IPS-18c (cell line): ENCODE measurements at regions not wholly inside any gene's neighbourhood (a gene's known extent, or its start where the extent isn't known, plus 50 kb on each side); places are given as distances from the start of the nearest gene placed in this dataset.
"Not testable (repeated sequence)": the region's sequence is repeated elsewhere in the genome, so short reads cannot be mapped to it uniquely, and the experiment has no call there.

Experiments used
- H3K4me3 ChIP-seq: 2 replicates; pipeline ENCODE4 v1.7.0; 2013; ENCODE audit warnings: low read depth, mild to moderate bottlenecking, low read length, moderate library complexity; ENCODE audit not compliant: insufficient read depth
- H3K9me3 ChIP-seq: one replicate; pipeline ENCODE4 v1.6.1; 2013; ENCODE audit warnings: mild to moderate bottlenecking, low read length, moderate library complexity; ENCODE audit not compliant: control insufficient read depth, insufficient read depth

DNA sequence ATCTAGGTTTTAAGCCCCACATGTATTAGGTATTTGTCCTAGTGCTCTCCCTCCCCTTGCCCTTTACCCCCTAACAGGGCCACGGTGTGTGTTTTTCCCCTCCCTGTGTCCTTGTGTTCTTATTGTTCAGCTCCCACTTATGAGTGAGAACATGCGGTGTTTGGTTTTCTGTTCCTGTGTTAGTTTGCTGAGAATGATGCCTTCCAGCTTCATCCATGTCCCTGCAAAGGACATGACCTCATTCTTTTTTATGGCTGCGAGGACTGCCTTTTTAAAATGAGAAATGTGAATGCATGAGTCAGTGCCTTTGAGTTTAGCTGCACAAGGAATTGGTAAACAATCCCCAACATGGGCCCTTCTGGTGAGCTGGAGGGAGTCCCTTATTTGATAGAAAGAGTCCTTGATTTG, 88.4 kb upstream of the EIF5 start:
- H3K4me3 ChIP-seq, H3K9me3 ChIP-seq: not testable (repeated sequence)

DNA sequence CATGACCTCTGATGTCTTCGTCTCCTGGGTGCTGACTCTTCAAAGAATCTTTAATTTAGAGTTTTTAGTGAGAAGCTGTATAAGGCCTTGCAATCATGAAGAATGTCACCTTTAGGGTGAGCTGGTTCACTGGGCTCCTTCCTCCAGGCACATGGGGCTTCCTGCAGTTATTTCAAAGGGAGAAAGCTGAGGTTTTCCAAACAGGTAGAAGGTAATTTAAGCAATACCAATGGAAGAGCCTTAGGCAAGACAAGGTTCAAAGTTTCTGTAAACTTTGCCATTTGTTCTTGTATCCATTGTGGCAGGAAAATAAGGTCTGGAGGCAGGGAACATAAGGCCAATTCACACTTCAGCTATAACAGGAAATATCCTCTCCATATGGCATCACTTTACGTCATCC, 88.0 kb upstream of the EIF5 start:
- Histone ChIP-seq H3K4me3 (no peak overlapping the region), H3K9me3 (peaks cover under 1% of the 10 kb centered on the region)

DNA sequence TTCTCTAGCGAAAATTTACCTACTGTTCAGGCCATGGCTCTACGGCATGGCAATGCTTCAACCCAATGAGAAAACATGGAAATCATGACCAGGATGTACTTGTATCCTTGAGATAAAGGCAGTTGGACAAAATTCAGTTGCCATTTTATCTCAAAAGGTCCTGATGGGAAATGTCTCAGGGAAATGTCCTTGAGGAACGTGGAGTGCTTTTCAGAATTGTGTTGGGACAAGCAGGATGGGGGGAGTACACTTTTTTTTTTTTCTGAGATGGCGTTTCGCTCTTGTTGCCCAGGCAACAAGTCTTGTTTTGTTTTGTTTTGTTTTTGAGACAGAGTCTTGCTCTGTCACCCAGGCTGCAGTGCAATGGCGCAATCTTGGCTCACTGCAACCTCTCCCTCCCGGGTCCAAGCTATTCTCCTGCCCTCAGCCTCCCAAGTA, 86.8 kb upstream of the EIF5 start:
- Histone ChIP-seq H3K9me3 (peaks cover 2% of the 10 kb centered on the region), H3K4me3 (no peak overlapping the region)

DNA sequence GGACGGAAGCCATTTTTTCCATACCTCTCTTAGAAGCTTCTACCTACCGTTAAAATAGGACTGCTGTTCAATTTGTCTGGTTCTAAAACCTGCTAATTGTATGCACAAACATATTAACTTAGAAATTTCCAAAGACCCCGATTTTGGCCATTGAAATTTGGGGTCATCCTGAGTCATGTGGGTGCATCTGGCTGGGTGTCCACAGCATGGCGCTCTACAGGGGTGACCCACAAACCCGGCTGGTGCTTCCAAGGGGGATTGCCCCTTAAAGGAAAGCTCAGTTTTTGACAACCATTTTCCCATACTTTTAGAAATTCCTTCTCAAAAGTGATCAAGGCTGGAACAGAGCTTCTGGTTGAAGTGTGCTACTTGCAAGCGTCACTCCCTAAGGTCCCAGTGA, 83.9 kb upstream of the EIF5 start:
- Histone ChIP-seq H3K4me3 (no peak overlapping the region), H3K9me3 (peaks cover 2% of the 10 kb centered on the region)

DNA sequence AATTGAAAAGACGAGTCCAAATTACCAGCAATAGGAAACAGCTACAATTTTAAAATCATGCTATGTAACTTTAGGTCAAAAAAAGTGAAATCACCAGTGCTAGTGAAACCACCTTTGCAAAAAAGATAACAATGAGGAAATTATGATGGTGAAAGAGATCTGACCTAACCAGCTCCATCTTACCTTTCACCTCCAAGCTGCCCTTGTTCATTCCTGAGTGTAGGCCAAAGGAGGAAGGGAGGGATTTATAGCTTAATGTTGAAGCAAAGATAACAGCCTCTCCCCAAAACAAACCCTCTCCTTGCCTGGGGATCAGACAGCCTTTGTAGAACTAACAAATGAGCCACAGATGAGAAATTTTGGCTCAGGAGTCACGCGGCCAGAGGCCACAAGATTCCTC, 83.2 kb upstream of the EIF5 start:
- H3K9me3 ChIP-seq, result peaks cover 2% of the 10 kb centered on the region
- H3K4me3 ChIP-seq, result no peak overlapping the region

DNA sequence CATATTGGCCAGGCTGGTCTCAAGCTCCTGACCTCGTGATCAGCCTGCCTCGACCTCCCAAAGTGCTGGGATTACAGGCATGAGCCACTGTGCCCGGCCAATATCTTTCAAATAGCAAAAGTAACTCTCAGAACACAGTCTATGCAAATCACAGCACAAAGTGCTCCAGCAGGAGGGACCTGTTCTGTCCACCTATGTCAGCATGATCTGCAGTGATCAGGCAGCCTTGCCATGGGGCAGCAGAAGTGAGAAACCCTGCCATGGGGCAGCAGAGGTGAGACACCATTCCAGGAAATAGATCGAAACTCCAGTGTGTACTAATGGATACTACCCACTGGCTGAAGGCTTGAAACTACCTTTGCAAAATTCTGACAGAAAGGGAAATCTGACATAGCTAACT, 78.5 kb upstream of the EIF5 start:
- Histone ChIP-seq H3K4me3 (no peak overlapping the region), H3K9me3 (peaks cover 2% of the 10 kb centered on the region)

DNA sequence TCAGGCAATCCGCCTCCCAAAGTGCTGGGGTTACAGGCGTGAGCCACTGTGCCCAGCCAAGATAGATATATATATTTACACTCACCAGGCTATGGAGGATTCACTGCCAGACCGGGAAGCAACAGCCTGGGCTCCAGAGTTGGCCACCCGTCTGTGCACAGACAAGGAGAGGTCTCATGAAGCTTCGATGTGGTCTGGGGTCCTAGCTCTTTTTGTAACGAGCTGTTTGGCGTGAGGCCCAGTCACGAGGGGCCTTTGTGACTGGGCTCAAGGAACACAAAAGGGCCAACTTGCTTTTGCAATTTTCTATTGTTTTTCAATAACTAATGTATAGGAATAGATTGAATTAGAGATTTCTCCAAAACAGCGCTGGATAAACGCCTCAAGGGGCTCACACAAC, 77.6 kb upstream of the EIF5 start:
- Histone ChIP-seq H3K4me3 (no peak overlapping the region), H3K9me3 (peaks cover 2% of the 10 kb centered on the region)

DNA sequence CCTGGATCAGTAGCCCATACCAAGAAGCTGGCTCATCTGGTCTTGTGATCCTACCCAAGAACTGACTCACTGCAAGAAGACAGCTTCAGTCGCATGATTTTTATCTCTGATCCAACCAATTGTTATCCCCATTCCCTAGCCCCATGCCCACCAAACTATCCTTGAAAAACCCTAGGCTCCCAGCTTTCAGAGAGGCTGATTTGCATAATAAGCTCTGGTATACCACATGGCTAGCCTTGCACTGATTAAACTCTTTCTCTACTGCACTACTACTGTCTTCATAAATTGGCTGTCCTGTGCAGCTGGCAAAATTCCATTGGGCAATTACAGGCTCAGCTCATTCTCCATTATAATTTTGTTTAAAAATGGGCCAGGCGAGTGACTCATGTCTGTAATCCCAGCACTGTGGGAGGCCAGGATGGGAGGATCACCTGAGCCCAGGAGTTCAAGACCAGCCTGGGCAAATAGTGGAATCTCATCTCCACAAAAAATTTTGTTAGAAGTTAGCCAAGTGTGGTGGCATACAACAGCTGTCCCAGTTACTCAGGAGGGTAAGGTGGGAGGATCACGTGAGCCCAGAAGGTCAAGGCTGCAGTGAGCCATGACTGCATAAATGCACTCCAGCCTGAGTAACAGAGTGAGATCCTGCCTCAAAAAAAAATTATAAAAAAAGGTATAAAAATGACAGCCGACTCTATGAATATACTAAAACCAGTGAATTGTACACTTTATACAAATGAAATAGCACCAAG, 76.7 kb upstream of the EIF5 start:
- Histone ChIP-seq H3K4me3 (no peak overlapping the region), H3K9me3 (no peaks in the 10 kb centered on the region)

DNA sequence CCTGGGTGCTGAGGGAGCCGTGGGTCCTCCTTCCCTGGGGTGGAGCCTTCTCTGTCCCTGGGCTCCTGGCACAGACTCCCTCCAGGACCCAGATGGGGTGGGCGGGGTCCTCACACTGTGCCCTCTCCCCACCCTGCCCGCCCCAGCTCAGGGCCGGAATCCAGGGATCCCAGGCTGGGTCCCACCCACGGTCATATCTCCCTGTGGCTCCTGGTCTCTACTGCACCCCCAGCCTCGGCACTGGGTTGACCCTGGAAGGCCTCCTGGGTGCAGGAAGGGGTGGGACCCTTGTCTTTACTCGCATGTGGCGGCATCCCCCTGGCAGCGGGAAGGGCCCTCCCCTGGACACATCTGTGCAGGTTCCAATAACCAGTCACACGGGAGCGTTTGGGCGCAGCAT, 75.8 kb upstream of the EIF5 start:
- H3K9me3 ChIP-seq, result no peaks in the 10 kb centered on the region
- H3K4me3 ChIP-seq, result no peak overlapping the region

DNA sequence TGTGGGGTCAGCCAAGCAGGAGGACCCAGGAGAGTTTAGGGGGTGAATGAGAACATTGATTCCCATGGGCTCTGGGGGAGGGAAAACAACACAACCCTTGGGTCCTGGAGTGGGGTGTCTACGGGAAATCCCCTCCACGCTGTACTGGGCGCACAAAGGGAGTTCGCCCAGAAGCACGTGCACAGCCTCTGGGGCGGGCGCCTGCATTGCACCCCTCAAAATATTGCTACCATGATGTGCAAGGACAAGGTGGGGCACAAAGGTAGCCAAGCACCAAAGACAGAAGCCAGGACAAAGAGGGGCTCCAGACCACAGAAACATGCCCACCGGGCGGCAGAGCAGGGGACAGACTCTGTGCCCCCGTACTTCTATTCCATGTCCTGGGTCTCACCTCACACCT, 74.9 kb upstream of the EIF5 start:
- no peaks in the 10 kb centered on the region for H3K9me3 ChIP-seq
- no peak overlapping the region for H3K4me3 ChIP-seq

DNA sequence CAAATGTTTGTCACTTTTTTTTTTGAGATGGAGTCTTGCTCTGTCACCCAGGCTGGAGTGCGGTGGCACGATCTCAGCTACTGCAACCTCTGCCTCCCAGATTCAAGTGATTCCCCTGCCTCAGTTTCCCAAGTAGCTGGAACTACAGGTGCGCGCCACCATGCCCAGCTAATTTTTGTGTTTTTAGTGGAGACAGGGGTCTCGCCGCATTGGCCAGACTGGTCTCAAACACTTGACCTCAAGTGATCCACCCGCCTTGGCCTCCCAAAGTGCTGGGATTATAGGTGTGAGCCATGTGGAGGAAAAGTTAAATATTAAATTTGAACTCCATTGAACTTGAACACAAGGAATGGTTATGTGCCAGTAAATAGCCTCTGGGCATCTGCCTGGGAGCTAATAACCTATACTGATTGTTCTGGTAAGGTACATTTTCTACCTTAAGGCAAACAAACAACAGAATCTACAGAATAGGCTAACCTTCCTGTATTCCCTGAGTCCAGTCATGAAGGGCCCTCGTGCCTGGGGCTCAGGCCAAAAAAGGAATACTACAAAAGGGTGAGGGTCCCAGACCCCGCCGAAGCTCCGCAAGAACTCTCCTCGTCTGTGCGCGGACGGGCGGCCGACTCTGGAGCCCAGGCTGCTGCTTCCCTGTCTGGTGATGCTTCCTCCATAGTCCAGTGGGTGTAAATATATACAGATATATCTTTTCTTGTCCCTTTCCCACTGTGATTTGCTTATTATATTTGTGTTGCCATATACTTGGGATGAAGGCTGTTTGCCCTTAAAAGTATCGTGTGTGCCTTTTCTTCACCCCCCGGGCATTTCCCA, 74.0 kb upstream of the EIF5 start:
- Histone ChIP-seq H3K4me3 (no peak overlapping the region), H3K9me3 (no peaks in the 10 kb centered on the region)

DNA sequence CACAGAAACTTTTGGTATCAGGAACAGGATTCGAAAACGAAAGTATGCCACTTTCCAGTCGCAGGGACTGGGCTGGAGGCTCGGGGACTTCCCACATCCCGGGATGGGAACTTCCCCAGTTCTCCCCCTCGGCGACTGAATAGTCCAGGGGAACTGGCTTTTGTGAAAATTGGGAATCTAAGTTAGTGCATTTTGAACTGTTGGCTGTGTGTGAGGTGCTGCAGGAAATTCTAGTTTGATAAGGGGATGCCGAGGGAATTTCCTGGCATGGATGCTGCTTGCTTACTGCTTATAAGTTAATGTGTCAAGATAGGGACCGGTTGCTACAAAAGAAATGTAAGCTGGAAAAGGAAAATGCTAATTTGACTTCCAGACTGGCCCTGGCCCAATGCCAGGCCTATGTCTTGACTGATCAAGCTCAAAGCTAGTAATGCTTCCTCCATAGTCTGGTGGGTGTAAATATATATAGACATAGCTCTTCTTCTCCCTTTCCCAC, 73.4 kb upstream of the EIF5 start:
- H3K9me3 ChIP-seq, result no peaks in the 10 kb centered on the region
- H3K4me3 ChIP-seq, result no peak overlapping the region

DNA sequence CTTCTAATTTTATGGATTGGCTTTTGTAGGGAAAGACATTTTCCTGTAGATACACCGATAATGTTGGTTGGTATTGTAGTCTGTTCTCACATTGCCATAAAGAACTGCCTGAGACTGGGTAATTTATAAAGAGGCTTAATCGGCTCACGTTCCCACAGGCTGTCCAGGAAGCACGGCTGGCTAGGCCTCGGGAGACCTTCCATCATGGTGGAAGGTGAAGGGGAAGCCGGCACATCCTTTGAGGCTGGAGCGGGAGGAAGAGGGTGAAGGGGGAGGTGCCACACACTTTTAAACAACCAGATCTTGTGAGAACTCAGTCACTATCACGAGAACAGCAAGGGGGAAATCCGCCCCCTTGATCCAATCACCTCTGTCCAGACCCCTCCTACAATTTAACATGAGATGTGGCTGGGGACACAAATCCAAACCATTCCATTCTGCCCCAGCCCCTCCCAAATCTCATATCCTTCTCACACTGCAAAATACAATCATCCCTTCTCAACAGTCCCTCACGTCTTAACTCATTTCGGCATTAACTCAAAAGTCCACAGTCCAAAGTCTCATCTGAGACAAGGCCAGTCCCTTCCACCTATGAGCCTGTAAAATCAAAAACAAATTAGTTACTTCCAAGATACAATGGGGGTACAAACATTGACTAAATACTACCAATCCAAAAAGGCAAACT, 66.7 kb upstream of the EIF5 start:
- peaks cover 2% of the 10 kb centered on the region for H3K9me3 ChIP-seq

DNA sequence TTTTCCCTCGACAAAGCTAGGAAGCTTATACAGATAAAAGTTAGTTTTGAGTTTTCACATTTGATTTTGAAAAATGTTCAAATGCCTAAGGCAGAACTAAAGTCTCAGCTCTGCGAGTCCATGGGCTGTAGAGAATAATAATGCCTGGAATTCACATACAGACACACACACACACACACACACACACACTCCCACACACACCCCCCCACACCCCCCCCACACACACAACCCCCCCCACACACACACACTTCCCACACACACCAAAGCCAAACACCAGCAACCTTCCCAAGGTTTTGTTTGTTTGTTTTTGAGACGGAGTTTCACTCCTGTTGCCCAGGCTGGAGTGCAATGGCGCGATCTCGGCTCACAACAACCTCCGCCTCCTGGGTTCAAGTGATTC, 62.8 kb upstream of the EIF5 start:
- Histone ChIP-seq H3K9me3 (peaks cover 6% of the 10 kb centered on the region), H3K4me3 (no peak overlapping the region)

More for the DNA sequence above, 66.7 kb upstream of the EIF5 start:
- H3K4me3 ChIP-seq, result no peak overlapping the region

DNA sequence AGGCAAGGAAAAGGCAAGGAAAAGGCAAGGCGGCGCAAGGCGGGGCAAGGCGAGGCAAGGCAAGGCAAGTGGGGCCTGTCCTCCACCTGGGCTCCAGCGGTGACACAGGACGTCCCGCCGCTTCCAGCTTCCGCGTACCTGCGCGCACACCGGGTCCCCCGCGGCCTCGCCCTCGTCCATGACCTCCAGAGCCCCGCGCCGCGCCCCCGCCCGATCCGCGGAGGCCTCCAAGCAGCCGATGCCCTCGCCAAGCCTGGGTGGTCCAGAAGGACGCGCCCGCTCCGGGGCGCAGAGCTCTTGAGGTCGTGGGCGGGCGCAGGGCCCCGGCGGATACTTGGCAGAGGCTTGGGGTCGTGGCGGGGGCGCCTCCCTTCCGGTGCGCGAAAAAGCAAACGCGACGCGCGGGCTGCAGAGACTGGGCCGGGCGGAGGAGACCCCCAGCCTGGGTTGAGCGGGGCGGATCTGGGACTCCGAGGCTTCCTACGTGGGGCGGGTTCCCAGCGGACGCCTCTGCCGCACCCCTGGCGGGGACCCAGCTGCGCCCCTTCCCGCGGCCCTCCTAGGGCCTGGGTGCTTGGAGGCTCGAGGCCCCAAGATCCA, 60.8 kb upstream of the EIF5 start:
- Histone ChIP-seq H3K9me3 (peaks cover 9% of the 10 kb centered on the region), H3K4me3 (peak overlapping the region; percentile 24)

DNA sequence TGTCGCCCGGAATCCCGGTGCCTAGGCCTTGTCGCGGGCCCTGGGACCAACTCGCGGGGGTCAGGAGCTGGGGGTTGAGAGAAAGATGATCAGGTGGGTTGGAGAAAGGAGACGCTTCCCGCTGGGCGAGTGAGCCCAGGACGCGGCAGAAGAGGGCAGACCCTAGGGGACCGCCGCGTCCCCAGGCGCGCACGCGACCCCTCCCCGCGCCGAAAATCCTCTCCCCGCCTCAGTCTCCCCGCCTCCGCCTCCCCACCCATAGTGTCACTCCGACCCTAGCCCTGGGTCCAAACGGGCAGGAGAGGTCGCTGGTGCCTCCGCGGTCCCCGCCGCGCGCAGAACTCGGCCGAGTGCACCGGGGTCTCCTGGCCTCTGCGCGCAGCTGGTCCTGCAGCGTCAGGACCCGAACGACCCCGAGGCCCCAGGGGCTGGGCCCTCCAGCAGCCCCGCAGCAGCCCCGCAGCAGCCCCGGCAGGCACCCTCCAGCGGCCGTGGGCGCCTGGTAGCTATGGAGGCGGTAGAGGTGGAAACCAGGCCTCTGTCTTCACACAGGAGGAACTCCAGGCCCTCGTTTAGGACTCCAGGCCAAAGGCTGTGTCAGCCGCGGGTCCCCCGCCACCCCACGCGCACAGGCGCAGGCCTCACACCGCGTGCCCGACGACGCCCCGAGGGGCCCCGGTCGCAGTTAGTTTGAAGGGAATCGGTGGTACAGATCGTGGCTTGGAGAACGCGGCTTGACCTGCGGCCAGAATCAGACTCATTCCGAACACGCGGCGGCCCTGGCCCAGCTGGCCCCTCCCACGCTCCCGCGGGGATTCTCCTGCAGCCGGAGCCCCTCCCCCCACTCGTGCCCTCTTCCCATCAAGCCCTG, 60.1 kb upstream of the EIF5 start:
- no peak overlapping the region for H3K4me3 ChIP-seq

DNA sequence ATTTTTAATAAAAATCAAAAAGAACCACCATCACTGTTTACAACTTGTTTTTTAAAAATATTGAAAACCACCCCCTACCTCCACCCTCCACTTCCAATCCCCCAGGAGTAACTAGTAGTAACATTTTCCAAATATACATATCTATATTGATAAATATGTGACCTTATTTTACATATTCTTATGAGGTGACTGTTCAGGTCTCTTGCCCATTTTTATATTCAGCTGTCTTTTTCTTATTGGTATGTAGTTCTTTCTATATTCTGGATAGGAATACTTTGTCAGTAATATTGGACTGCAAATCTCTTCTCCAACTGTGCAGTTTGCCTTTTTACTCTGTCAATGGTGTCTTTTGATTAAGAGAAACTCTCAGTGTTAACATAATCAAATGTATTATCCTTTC, 59.0 kb upstream of the EIF5 start:
- H3K4me3 ChIP-seq, result no peak overlapping the region
- H3K9me3 ChIP-seq, result peaks cover 7% of the 10 kb centered on the region

More for the DNA sequence above, 60.1 kb upstream of the EIF5 start:
- peaks cover 9% of the 10 kb centered on the region for H3K9me3 ChIP-seq
